HEK293T (cell line): ENCODE measurements at regions not wholly inside any gene's neighbourhood (a gene's known extent, or its start where the extent isn't known, plus 50 kb on each side); places are given as distances from the start of the nearest gene placed in this dataset.

ENCODE experiments used
- CTCF ChIA-PET: fragments of 350-600 bp; formaldehyde crosslinking; extraction: SDS; loops from one replicate; lab custom pipeline; 2021; ENCODE audit warnings: antibody characterized with exemption, inconsistent platforms; lab: Yijun Ruan, JAX
- POLR2A ChIA-PET: fragments of 350-600 bp; formaldehyde crosslinking; extraction: SDS; loops from one replicate; lab custom pipeline; 2020; ENCODE audit warnings: antibody characterized with exemption, inconsistent platforms; lab: Yijun Ruan, JAX
- DNase-seq: peaks from one replicate; pipeline ENCODE4 v3.0.0; 2012; ENCODE audit warnings: mixed read lengths; ENCODE audit errors: extremely low spot score
- ARNT ChIP-seq: fragments of 450-650 bp; IDR thresholded peaks from 2 replicates; pipeline ENCODE4 v1.6.1; 2017; ENCODE audit warnings: mild to moderate bottlenecking
- BHLHE40 ChIP-seq: fragments of 450-650 bp; IDR thresholded peaks from 2 replicates; pipeline ENCODE4 v1.6.1; 2016; ENCODE audit warnings: mild to moderate bottlenecking, moderate library complexity, borderline replicate concordance
- CTBP1 ChIP-seq: fragments of 450-650 bp; IDR thresholded peaks from 2 replicates; pipeline ENCODE4 v1.6.1; 2016; ENCODE audit warnings: borderline replicate concordance
- ELF4 ChIP-seq: fragments of 450-650 bp; IDR thresholded peaks from 2 replicates; pipeline ENCODE4 v1.6.1; 2017; ENCODE audit warnings: antibody characterized with exemption
- FOXA1 ChIP-seq: fragments of 450-650 bp; IDR thresholded peaks from 2 replicates; pipeline ENCODE4 v1.6.1; 2016; ENCODE audit warnings: mild to moderate bottlenecking
- FOXK2 ChIP-seq: fragments of 450-650 bp; IDR thresholded peaks from 2 replicates; pipeline ENCODE4 v1.6.1; 2016; ENCODE audit warnings: mild to moderate bottlenecking
- FOXM1 ChIP-seq: fragments of 450-650 bp; IDR thresholded peaks from 2 replicates; pipeline ENCODE4 v1.6.1; 2017; ENCODE audit warnings: mild to moderate bottlenecking, borderline replicate concordance
- HDGF ChIP-seq: fragments of 450-650 bp; IDR thresholded peaks from 2 replicates; pipeline ENCODE4 v1.6.1; 2017; ENCODE audit warnings: antibody characterized with exemption, borderline replicate concordance
- L3MBTL2 ChIP-seq: fragments of 450-650 bp; conservative IDR thresholded peaks from 2 replicates; pipeline ENCODE4 v1.6.1; 2016; ENCODE audit warnings: mild to moderate bottlenecking
- LEF1 ChIP-seq: fragments of 450-650 bp; IDR thresholded peaks from 2 replicates; pipeline ENCODE4 v1.6.1; 2017; ENCODE audit warnings: mild to moderate bottlenecking, borderline replicate concordance
- NFRKB ChIP-seq: fragments of 450-650 bp; IDR thresholded peaks from 2 replicates; pipeline ENCODE4 v1.6.1; 2016; ENCODE audit warnings: mild to moderate bottlenecking, moderate library complexity
- PKNOX1 ChIP-seq: fragments of 450-650 bp; IDR thresholded peaks from 2 replicates; pipeline ENCODE4 v1.6.1; 2016
- SP1 ChIP-seq: fragments of 450-650 bp; IDR thresholded peaks from 2 replicates; pipeline ENCODE4 v1.6.1; 2017
- SUZ12 ChIP-seq: fragments of 450-650 bp; IDR thresholded peaks from 2 replicates; pipeline ENCODE4 v1.6.1; 2016; ENCODE audit warnings: mild to moderate bottlenecking
- TARDBP ChIP-seq: fragments of 450-650 bp; IDR thresholded peaks from 2 replicates; pipeline ENCODE4 v1.6.1; 2016
- ZNF384 ChIP-seq: fragments of 450-650 bp; IDR thresholded peaks from 2 replicates; pipeline ENCODE4 v1.6.1; 2016

- ChIA-PET CTCF (no interaction called here), POLR2A (no interaction called here)
- no peak for DNase-seq
- no peak for TF ChIP-seq CTBP1
- TF ChIP-seq PKNOX1, result no peak
- no peak for TF ChIP-seq ZNF384
- no peak for TF ChIP-seq FOXA1
- no peak for TF ChIP-seq FOXM1
- TF ChIP-seq ARNT, result no peak
- TF ChIP-seq LEF1, result no peak
- TF ChIP-seq SUZ12, result no peak
- TF ChIP-seq TARDBP, result no peak
- TF ChIP-seq HDGF, result no peak
- TF ChIP-seq BHLHE40, result no peak
- no peak for TF ChIP-seq L3MBTL2
- TF ChIP-seq NFRKB, result no peak
Observed at GRCh38 chr2:83960371-83960770, 498.7 kb downstream of the SUCLG1 start.

GRCh38 chr2:83959266-83959665, 499.8 kb downstream of the SUCLG1 start:
- no peak for DNase-seq
- ChIA-PET POLR2A (no interaction called here), CTCF (no interaction called here)
- TF ChIP-seq FOXA1, result no peak
- TF ChIP-seq NFRKB, result no peak
- no peak for TF ChIP-seq ZNF384
- TF ChIP-seq LEF1, result no peak

- TF ChIP-seq FOXK2 (no peak), ARNT (no peak), HDGF (no peak), NFRKB (no peak), TARDBP (no peak), BHLHE40 (no peak), ELF4 (no peak), LEF1 (no peak), SP1 (no peak), FOXA1 (no peak), L3MBTL2 (no peak), SUZ12 (no peak), CTBP1 (no peak), FOXM1 (no peak)
- DNase-seq, result no peak
- POLR2A ChIA-PET, result no interaction called here
- CTCF ChIA-PET, result no interaction called here
Observed at GRCh38 chr2:83956991-83957390, 502.1 kb downstream of the SUCLG1 start.

GRCh38 chr2:83953697-83954096, 505.4 kb downstream of the SUCLG1 start:
- TF ChIP-seq ELF4 (no peak), FOXM1 (no peak), ARNT (no peak), L3MBTL2 (no peak), BHLHE40 (no peak), LEF1 (no peak), SP1 (no peak), FOXA1 (no peak), TARDBP (no peak), ZNF384 (no peak), NFRKB (no peak), HDGF (no peak), FOXK2 (no peak), PKNOX1 (no peak), CTBP1 (no peak), SUZ12 (no peak)
- no peak for DNase-seq
- ChIA-PET POLR2A (no interaction called here), CTCF (no interaction called here)

- no peak for DNase-seq
- TF ChIP-seq L3MBTL2, result no peak
- TF ChIP-seq FOXM1, result no peak
- TF ChIP-seq ELF4, result no peak
- no peak for TF ChIP-seq PKNOX1
- no peak for TF ChIP-seq FOXK2
- TF ChIP-seq ARNT, result no peak
- TF ChIP-seq CTBP1, result no peak
- TF ChIP-seq HDGF, result no peak
- no peak for TF ChIP-seq TARDBP
- no peak for TF ChIP-seq ZNF384
- POLR2A ChIA-PET, result no interaction called here
- CTCF ChIA-PET, result no interaction called here
Observed at GRCh38 chr2:83951378-83951947, 507.6 kb downstream of the SUCLG1 start.

GRCh38 chr2:83949361-83949760, 509.7 kb downstream of the SUCLG1 start:
- no peak for TF ChIP-seq NFRKB
- TF ChIP-seq TARDBP, result no peak
- no peak for TF ChIP-seq FOXA1
- no peak for TF ChIP-seq ARNT
- no peak for TF ChIP-seq CTBP1
- POLR2A ChIA-PET, result no interaction called here
- CTCF ChIA-PET, result no interaction called here
- no peak for DNase-seq

GRCh38 chr2:83944191-83944590, 514.9 kb downstream of the SUCLG1 start:
- DNase-seq, result no peak
- ChIA-PET CTCF (no interaction called here), POLR2A (no interaction called here)
- TF ChIP-seq SUZ12 (no peak), CTBP1 (no peak), HDGF (no peak), SP1 (no peak), FOXM1 (no peak)
